IPS-18c (cell line): ENCODE measurements at regions not wholly inside any gene's neighbourhood (a gene's known extent, or its start where the extent isn't known, plus 50 kb on each side); places are given as distances from the start of the nearest gene placed in this dataset.

ENCODE experiments used
- H3K4me3 ChIP-seq: 2 replicates; pipeline ENCODE4 v1.7.0; 2013; ENCODE audit warnings: low read depth, mild to moderate bottlenecking, low read length, moderate library complexity; ENCODE audit not compliant: insufficient read depth
- H3K9me3 ChIP-seq: one replicate; pipeline ENCODE4 v1.6.1; 2013; ENCODE audit warnings: mild to moderate bottlenecking, low read length, moderate library complexity; ENCODE audit not compliant: control insufficient read depth, insufficient read depth

DNA sequence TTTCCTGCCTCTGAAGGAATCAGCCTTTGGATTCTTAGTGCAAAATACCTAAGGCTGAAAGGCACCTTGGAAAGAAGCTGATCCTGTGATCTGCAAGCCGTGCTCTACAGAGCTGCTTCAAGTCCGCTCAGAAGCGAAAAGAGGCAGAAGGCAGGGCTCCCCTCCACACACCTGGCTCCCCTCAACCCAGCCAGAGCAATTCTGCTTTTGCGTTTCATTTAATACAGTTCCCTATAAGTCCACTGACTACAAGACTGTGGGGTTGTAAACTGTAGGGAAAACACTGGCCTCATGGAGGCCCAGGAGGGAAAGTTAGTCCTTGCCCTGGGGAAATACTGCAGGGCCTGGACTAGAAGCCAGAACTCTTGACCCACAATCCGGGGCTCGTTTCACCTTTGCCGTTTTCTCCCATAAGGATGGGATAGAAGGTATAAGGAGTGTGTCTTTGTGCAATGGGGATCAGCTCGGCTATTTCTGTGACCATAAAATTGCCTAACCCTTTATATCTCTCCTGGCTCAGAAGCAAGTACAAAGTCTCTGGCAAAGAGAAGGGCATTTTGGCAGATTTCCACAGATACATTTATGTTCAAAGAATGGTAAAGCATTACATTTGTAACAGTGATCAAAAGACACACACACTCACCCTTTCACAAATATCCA lies 95.8 kb upstream of the TEX51 start:
- no peak overlapping the region for H3K4me3 ChIP-seq
- H3K9me3 ChIP-seq, result no peaks in the 10 kb centered on the region

DNA sequence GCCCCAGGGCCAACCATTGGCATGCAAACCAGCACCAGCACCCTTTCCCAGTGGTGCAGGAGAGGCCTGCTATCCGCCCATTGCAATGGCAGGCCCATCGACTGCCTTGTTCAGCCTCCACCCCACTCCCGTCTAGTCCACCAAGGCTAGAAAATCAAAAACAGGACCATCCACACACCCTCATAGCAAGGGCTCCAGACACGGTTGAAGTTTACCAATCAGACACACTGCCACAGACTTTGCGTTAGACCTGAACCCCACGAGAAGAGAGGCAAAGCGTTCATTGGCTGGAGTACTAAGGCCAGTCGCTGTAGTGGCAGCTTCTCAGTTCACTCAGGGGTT lies 95.3 kb upstream of the TEX51 start:
- Histone ChIP-seq H3K4me3 (no peak overlapping the region), H3K9me3 (no peaks in the 10 kb centered on the region)

GRCh38 chr2:126804347-126804746 lies 94.3 kb upstream of the TEX51 start:
- no peak overlapping the region for H3K4me3 ChIP-seq
- no peaks in the 10 kb centered on the region for H3K9me3 ChIP-seq

- H3K4me3 ChIP-seq, result no peak overlapping the region
- no peaks in the 10 kb centered on the region for H3K9me3 ChIP-seq
Measured at GRCh38 chr2:126808929-126809328, 89.8 kb upstream of the TEX51 start.

GRCh38 chr2:126809340-126809739 lies 89.3 kb upstream of the TEX51 start:
- Histone ChIP-seq H3K4me3 (no peak overlapping the region), H3K9me3 (no peaks in the 10 kb centered on the region)

DNA sequence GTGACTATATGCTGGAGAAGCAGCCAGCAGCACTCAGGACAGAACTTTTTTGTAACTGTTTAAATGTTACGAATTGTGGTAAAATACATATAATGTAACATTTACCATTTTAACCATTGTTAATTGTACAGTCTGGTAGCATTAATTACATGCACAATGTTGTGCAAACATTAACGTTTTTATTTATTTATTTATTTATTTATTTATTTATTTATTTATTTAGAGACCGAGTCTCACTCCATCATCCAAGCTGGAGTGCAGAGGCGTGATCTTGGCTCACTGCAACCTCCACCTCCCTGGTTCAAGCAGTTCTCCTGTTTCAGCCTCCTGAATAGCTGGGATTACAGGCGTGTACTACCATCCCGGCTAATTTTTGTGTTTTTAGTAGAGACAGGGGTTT lies 88.7 kb upstream of the TEX51 start:
- H3K9me3 ChIP-seq, result no peaks in the 10 kb centered on the region
- no peak overlapping the region for H3K4me3 ChIP-seq

- Histone ChIP-seq H3K9me3 (no peaks in the 10 kb centered on the region), H3K4me3 (no peak overlapping the region)
Measured at GRCh38 chr2:126811101-126811500, 87.6 kb upstream of the TEX51 start.

- H3K4me3 ChIP-seq, result no peak overlapping the region
Measured at GRCh38 chr2:126817172-126817571, 81.5 kb upstream of the TEX51 start.

GRCh38 chr2:126822115-126822514 lies 76.6 kb upstream of the TEX51 start:
- Histone ChIP-seq H3K4me3 (no peak overlapping the region), H3K9me3 (no peaks in the 10 kb centered on the region)

More at GRCh38 chr2:126817172-126817571, 81.5 kb upstream of the TEX51 start:
- no peaks in the 10 kb centered on the region for H3K9me3 ChIP-seq

GRCh38 chr2:126822921-126823320 lies 75.8 kb upstream of the TEX51 start:
- H3K9me3 ChIP-seq, result no peaks in the 10 kb centered on the region
- no peak overlapping the region for H3K4me3 ChIP-seq

- no peak overlapping the region for H3K4me3 ChIP-seq
Measured at GRCh38 chr2:126823951-126824350, 74.7 kb upstream of the TEX51 start.

GRCh38 chr2:126824663-126825062 lies 74.0 kb upstream of the TEX51 start:
- no peaks in the 10 kb centered on the region for H3K9me3 ChIP-seq
- H3K4me3 ChIP-seq, result no peak overlapping the region

More at GRCh38 chr2:126823951-126824350, 74.7 kb upstream of the TEX51 start:
- H3K9me3 ChIP-seq, result no peaks in the 10 kb centered on the region

GRCh38 chr2:126825316-126825715 lies 73.4 kb upstream of the TEX51 start:
- Histone ChIP-seq H3K4me3 (no peak overlapping the region), H3K9me3 (no peaks in the 10 kb centered on the region)

- H3K9me3 ChIP-seq, result no peaks in the 10 kb centered on the region
- H3K4me3 ChIP-seq, result no peak overlapping the region
Measured at GRCh38 chr2:126826491-126826890, 72.2 kb upstream of the TEX51 start.

- Histone ChIP-seq H3K4me3 (peak overlapping the region; percentile 3; the same call in 1 of the 2 replicates), H3K9me3 (no peaks in the 10 kb centered on the region)
Measured at GRCh38 chr2:126827371-126827770, 71.3 kb upstream of the TEX51 start.

GRCh38 chr2:126828051-126828450 lies 70.6 kb upstream of the TEX51 start:
- Histone ChIP-seq H3K9me3 (peaks cover 2% of the 10 kb centered on the region), H3K4me3 (no peak overlapping the region)

DNA sequence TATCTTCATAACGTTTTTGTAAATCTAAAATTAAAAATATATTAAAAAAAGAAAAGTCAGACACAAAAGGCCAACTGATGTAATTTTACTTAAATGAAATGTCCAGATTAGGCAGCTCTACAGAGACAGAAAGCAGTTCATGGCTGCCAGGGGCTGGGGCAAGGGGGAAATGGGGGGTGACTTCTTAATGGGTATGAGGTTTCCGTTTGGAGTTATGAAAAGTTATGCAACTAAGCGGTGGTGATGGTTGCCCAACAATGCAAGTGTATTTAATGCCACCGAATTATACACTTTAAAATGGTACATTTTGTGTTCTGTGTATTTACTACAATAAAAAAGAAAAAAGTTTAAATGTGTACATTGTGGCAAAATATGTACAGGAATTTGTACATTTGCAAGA lies 70.2 kb upstream of the TEX51 start:
- Histone ChIP-seq H3K4me3 (no peak overlapping the region), H3K9me3 (peaks cover 2% of the 10 kb centered on the region)

DNA sequence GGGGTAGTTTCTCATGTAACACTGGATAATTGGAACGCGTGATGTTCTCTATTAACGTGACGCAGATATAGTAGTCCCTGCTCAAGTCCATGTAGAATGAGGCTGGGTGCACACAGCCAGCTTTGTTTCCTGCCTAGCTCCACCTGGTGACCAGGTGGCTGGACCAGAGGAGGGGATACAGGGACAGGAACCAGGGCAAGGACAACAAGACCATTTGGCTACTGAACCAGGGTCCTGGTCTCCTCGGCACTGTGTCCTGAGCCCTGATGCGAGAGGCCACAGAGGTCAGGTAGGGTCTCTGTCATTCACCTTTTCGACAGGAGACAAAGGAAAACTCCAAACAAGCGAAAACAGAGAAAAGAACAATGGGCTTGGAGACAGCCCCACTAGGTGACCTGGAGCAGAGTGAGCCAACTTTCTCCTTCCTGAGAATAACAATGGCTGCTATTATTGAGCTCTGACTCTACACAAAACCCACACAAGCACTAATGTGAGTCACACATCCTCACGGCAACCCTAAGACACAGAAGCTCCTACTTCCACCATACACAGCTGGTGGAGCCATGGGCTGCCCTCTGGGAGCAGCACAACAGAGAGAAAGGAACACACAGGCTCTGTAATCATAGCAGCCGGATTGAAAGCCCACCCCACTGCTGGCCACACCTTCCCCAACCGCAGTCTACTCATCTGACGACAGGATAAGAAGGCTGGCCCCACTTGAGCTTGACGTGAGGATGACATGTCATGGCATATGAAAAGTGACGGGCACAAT lies 67.3 kb upstream of the TEX51 start:
- Histone ChIP-seq H3K4me3 (no peak overlapping the region), H3K9me3 (peaks cover 7% of the 10 kb centered on the region)

DNA sequence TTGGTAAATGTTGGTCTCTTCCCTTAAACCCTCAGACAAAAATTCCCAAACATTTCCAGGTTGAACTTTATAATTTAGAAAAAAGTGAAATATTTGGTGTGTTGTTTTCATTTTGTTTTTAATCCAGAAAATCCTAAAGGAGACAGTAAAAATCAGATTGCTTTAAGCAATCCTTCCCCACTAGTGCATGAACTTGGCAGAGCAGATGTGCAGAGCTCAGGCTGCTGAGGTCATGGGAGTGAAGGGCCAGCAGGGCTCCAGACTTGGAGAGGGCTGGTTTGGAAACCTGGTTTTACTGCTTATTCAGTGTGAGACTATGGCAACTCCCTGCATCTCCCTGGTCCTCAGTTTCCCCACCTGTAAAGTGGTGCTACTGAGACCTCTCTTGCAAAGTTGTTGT lies 66.7 kb upstream of the TEX51 start:
- H3K9me3 ChIP-seq, result peaks cover 7% of the 10 kb centered on the region
- H3K4me3 ChIP-seq, result no peak overlapping the region
